ENCODE measurements at regions not wholly inside any gene's neighbourhood (a gene's known extent, or its start where the extent isn't known, plus 50 kb on each side); places are given as distances from the start of the nearest gene placed in this dataset.
A peak's percentile ranks its signal among the peaks of the same experiment; 100 is the strongest.

DNA sequence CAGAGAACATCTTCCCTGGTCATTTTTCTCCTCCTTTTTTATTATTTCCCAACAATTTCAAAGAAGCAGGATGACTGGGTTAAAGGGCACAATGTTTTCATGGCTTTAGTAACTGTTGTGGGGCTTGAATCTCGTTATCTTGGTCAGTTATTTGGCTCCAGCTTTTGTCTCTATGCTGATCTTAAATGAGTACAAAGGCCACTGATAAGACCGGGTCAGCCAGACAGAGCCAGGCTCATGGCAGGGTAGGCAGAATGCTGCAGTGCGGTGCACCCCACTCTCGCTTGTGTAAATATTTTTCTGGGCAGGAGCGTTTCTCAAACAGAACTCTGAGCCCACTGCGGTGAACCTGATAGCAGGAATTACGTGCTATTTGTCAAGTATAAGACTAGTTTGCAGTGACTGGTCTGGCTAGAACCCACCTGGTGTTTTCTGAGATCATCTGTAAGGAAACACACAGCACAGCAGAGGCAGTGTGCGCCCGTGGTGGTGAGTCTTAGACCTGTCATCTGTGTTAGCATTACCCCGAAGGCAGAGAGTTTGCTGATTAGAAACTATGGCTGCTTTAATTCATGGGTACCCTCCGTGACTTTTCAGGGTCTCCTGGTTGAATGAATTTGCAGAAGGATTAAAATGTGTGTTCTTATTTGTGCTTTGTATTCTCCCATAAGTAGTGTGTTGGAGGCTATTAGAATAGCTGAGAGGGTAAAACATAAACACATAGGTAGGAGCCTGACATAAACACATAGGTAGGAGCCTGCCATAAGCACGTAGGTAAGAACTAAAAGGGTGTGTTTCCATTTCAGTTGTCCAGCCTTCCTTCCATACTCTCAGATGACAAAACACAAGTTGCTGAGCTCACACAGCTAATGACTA lies 158.6 kb upstream of the DMRT1 start (continued):
- TF ChIP-seq, protein P1, sequence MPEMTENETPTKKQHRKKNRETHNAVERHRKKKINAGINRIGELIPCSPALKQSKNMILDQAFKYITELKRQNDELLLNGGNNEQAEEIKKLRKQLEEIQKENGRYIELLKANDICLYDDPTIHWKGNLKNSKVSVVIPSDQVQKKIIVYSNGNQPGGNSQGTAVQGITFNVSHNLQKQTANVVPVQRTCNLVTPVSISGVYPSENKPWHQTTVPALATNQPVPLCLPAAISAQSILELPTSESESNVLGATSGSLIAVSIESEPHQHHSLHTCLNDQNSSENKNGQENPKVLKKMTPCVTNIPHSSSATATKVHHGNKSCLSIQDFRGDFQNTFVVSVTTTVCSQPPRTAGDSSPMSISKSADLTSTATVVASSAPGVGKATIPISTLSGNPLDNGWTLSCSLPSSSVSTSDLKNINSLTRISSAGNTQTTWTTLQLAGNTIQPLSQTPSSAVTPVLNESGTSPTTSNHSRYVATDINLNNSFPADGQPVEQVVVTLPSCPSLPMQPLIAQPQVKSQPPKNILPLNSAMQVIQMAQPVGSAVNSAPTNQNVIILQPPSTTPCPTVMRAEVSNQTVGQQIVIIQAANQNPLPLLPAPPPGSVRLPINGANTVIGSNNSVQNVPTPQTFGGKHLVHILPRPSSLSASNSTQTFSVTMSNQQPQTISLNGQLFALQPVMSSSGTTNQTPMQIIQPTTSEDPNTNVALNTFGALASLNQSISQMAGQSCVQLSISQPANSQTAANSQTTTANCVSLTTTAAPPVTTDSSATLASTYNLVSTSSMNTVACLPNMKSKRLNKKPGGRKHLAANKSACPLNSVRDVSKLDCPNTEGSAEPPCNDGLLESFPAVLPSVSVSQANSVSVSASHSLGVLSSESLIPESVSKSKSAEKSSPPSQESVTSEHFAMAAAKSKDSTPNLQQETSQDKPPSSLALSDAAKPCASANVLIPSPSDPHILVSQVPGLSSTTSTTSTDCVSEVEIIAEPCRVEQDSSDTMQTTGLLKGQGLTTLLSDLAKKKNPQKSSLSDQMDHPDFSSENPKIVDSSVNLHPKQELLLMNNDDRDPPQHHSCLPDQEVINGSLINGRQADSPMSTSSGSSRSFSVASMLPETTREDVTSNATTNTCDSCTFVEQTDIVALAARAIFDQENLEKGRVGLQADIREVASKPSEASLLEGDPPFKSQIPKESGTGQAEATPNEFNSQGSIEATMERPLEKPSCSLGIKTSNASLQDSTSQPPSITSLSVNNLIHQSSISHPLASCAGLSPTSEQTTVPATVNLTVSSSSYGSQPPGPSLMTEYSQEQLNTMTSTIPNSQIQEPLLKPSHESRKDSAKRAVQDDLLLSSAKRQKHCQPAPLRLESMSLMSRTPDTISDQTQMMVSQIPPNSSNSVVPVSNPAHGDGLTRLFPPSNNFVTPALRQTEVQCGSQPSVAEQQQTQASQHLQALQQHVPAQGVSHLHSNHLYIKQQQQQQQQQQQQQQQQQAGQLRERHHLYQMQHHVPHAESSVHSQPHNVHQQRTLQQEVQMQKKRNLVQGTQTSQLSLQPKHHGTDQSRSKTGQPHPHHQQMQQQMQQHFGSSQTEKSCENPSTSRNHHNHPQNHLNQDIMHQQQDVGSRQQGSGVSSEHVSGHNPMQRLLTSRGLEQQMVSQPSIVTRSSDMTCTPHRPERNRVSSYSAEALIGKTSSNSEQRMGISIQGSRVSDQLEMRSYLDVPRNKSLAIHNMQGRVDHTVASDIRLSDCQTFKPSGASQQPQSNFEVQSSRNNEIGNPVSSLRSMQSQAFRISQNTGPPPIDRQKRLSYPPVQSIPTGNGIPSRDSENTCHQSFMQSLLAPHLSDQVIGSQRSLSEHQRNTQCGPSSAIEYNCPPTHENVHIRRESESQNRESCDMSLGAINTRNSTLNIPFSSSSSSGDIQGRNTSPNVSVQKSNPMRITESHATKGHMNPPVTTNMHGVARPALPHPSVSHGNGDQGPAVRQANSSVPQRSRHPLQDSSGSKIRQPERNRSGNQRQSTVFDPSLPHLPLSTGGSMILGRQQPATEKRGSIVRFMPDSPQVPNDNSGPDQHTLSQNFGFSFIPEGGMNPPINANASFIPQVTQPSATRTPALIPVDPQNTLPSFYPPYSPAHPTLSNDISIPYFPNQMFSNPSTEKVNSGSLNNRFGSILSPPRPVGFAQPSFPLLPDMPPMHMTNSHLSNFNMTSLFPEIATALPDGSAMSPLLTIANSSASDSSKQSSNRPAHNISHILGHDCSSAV (CRISPR knock-in tag; IDR thresholded peaks at IDR 0.05; ENCODE audit: borderline replicate concordance) = no peak
- TF ChIP-seq LCORL (IDR thresholded peaks at IDR 0.05) (no peak; the same call in 1 of the 2 replicates), LCORL (CRISPR knock-in tag; IDR thresholded peaks at IDR 0.05) (peak; percentile 85), HES4 (CRISPR knock-in tag; IDR thresholded peaks at IDR 0.05; ENCODE audit: borderline replicate concordance) (no peak), ZNF383 (CRISPR knock-in tag; IDR thresholded peaks at IDR 0.05; ENCODE audit: borderline replicate concordance) (no peak), ATRX (CRISPR knock-in tag; IDR thresholded peaks at IDR 0.05; ENCODE audit: borderline replicate concordance) (no peak), SRY (CRISPR knock-in tag; IDR thresholded peaks at IDR 0.05) (no peak)
- TF ChIP-seq, protein P2, sequence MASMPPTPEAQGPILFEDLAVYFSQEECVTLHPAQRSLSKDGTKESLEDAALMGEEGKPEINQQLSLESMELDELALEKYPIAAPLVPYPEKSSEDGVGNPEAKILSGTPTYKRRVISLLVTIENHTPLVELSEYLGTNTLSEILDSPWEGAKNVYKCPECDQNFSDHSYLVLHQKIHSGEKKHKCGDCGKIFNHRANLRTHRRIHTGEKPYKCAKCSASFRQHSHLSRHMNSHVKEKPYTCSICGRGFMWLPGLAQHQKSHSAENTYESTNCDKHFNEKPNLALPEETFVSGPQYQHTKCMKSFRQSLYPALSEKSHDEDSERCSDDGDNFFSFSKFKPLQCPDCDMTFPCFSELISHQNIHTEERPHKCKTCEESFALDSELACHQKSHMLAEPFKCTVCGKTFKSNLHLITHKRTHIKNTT (CRISPR knock-in tag; IDR thresholded peaks at IDR 0.05) = no peak
- TF ChIP-seq, protein P3, sequence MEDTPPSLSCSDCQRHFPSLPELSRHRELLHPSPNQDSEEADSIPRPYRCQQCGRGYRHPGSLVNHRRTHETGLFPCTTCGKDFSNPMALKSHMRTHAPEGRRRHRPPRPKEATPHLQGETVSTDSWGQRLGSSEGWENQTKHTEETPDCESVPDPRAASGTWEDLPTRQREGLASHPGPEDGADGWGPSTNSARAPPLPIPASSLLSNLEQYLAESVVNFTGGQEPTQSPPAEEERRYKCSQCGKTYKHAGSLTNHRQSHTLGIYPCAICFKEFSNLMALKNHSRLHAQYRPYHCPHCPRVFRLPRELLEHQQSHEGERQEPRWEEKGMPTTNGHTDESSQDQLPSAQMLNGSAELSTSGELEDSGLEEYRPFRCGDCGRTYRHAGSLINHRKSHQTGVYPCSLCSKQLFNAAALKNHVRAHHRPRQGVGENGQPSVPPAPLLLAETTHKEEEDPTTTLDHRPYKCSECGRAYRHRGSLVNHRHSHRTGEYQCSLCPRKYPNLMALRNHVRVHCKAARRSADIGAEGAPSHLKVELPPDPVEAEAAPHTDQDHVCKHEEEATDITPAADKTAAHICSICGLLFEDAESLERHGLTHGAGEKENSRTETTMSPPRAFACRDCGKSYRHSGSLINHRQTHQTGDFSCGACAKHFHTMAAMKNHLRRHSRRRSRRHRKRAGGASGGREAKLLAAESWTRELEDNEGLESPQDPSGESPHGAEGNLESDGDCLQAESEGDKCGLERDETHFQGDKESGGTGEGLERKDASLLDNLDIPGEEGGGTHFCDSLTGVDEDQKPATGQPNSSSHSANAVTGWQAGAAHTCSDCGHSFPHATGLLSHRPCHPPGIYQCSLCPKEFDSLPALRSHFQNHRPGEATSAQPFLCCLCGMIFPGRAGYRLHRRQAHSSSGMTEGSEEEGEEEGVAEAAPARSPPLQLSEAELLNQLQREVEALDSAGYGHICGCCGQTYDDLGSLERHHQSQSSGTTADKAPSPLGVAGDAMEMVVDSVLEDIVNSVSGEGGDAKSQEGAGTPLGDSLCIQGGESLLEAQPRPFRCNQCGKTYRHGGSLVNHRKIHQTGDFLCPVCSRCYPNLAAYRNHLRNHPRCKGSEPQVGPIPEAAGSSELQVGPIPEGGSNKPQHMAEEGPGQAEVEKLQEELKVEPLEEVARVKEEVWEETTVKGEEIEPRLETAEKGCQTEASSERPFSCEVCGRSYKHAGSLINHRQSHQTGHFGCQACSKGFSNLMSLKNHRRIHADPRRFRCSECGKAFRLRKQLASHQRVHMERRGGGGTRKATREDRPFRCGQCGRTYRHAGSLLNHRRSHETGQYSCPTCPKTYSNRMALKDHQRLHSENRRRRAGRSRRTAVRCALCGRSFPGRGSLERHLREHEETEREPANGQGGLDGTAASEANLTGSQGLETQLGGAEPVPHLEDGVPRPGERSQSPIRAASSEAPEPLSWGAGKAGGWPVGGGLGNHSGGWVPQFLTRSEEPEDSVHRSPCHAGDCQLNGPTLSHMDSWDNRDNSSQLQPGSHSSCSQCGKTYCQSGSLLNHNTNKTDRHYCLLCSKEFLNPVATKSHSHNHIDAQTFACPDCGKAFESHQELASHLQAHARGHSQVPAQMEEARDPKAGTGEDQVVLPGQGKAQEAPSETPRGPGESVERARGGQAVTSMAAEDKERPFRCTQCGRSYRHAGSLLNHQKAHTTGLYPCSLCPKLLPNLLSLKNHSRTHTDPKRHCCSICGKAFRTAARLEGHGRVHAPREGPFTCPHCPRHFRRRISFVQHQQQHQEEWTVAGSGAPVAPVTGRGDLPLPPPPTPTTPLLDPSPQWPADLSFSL (CRISPR knock-in tag; IDR thresholded peaks at IDR 0.05) = peak; percentile 45; the same call in 1 of the 2 replicates

All from HepG2 (cell line).